Epithelial cell of esophagus (primary cell): ENCODE measurements at regions not wholly inside any gene's neighbourhood (a gene's known extent, or its start where the extent isn't known, plus 50 kb on each side); places are given as distances from the start of the nearest gene placed in this dataset.

ENCODE experiments used
- DNase-seq: peaks from one replicate; pipeline ENCODE4 v3.0.0; 2010; ENCODE audit warnings: low read depth
- H3K4me3 ChIP-seq: 2 replicates; pipeline ENCODE4 v1.5.1; 2011; ENCODE audit warnings: mild to moderate bottlenecking, low read length, control low read depth
- TF ChIP-seq, protein P1 (sequence below): IDR thresholded peaks from 2 replicates; pipeline ENCODE4 v1.5.1; 2011; ENCODE audit warnings: low read depth, mild to moderate bottlenecking, low read length, control low read depth, inconsistent platforms; ENCODE audit not compliant: insufficient read depth; ENCODE audit errors: missing control alignments

DNA sequence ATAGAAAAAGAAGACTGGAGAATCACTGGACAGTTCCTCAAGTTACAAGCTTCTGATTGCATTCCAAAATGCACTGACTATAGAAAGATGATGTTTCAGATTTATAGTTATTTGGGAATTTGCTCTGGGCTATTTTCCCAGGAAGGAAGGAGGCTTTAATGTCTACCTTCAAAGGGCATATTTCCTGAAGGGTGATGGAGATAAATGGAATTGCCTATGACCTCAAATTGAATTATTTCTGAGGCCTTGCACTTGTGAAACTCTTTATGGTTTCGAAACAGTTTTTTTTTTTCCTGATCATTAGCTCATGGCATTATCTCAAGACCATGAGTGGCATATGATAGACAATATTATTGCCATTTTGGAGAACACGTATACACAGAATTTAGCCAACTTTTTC is 333.9 kb downstream of the METTL15 start:
- no peak for DNase-seq
- TF ChIP-seq, protein P1, sequence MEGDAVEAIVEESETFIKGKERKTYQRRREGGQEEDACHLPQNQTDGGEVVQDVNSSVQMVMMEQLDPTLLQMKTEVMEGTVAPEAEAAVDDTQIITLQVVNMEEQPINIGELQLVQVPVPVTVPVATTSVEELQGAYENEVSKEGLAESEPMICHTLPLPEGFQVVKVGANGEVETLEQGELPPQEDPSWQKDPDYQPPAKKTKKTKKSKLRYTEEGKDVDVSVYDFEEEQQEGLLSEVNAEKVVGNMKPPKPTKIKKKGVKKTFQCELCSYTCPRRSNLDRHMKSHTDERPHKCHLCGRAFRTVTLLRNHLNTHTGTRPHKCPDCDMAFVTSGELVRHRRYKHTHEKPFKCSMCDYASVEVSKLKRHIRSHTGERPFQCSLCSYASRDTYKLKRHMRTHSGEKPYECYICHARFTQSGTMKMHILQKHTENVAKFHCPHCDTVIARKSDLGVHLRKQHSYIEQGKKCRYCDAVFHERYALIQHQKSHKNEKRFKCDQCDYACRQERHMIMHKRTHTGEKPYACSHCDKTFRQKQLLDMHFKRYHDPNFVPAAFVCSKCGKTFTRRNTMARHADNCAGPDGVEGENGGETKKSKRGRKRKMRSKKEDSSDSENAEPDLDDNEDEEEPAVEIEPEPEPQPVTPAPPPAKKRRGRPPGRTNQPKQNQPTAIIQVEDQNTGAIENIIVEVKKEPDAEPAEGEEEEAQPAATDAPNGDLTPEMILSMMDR = no peak
- no peak overlapping the region for H3K4me3 ChIP-seq

- DNase-seq = no peak
- no peak overlapping the region for H3K4me3 ChIP-seq
Measured at GRCh38 chr11:28439403-28439802, 331.2 kb downstream of the METTL15 start.

GRCh38 chr11:28420099-28420498 is 311.9 kb downstream of the METTL15 start:
- no peak for DNase-seq
- TF ChIP-seq, protein P1 = no peak
- no peak overlapping the region for H3K4me3 ChIP-seq

More at GRCh38 chr11:28439403-28439802, 331.2 kb downstream of the METTL15 start:
- TF ChIP-seq, protein P1 = no peak

- TF ChIP-seq, protein P1 = no peak
- no peak for DNase-seq
Measured at GRCh38 chr11:28417601-28418323, 309.6 kb downstream of the METTL15 start.

DNA sequence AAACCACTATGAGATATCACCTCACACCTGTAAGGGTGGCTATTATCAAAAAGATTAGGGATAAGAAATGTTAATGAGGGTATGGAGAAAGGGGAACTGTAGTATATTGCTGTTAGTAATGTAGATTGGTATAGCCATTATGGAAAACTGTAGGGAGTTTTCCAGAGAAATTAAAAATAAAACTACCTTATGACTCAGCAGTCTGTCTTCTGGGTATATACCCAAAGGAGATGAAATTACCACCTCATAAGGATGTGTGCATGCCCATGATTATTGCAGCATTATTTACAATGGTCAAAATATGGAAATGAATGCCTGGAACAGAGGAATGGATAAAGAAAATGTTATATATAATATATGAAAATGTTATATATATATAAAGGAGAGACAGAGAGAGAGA is 303.8 kb downstream of the METTL15 start:
- no peak for DNase-seq
- no peak overlapping the region for H3K4me3 ChIP-seq
- TF ChIP-seq, protein P1 = no peak

More at GRCh38 chr11:28417601-28418323, 309.6 kb downstream of the METTL15 start:
- H3K4me3 ChIP-seq = no peak overlapping the region

- TF ChIP-seq, protein P1 = no peak
- no peak for DNase-seq
- H3K4me3 ChIP-seq = no peak overlapping the region
Measured at GRCh38 chr11:28401446-28401845, 293.3 kb downstream of the METTL15 start.
